Superior temporal gyrus (tissue), 1 donor: ENCODE measurements at regions not wholly inside any gene's neighbourhood (a gene's known extent, or its start where the extent isn't known, plus 50 kb on each side); places are given as distances from the start of the nearest gene placed in this dataset.

Experiments
- DNase-seq: peaks from one replicate; pipeline ENCODE4 v3.0.0-alpha.2; 2016; ENCODE audit errors: extremely low spot score

- no peak for DNase-seq
These were observed 393.1 kb downstream of the TMEM135 start for GRCh38 chr11:87430821-87431220.

GRCh38 chr11:87429996-87430395 lies 392.3 kb downstream of the TMEM135 start:
- DNase-seq: no peak

GRCh38 chr11:87428266-87428665 lies 390.5 kb downstream of the TMEM135 start:
- no peak for DNase-seq

- no peak for DNase-seq
These were observed 388.2 kb downstream of the TMEM135 start for GRCh38 chr11:87425943-87426342.

- DNase-seq: no peak
These were observed 387.7 kb downstream of the TMEM135 start for GRCh38 chr11:87425391-87425790.

- no peak for DNase-seq
These were observed 385.4 kb downstream of the TMEM135 start for GRCh38 chr11:87423161-87423560.

- DNase-seq: no peak
These were observed 384.8 kb downstream of the TMEM135 start for GRCh38 chr11:87422566-87422965.

- peak; percentile 92 for DNase-seq
These were observed 383.7 kb downstream of the TMEM135 start for GRCh38 chr11:87421422-87421821.

GRCh38 chr11:87417951-87418350 lies 380.2 kb downstream of the TMEM135 start:
- DNase-seq: no peak

GRCh38 chr11:87405843-87406242 lies 368.1 kb downstream of the TMEM135 start:
- DNase-seq: no peak

GRCh38 chr11:87405356-87405755 lies 367.6 kb downstream of the TMEM135 start:
- no peak for DNase-seq

- no peak for DNase-seq
These were observed 363.9 kb downstream of the TMEM135 start for GRCh38 chr11:87401653-87402052.

GRCh38 chr11:87399341-87399740 lies 361.6 kb downstream of the TMEM135 start:
- DNase-seq: no peak

- DNase-seq: no peak
These were observed 361.2 kb downstream of the TMEM135 start for GRCh38 chr11:87398931-87399330.

- DNase-seq: no peak
These were observed 359.5 kb downstream of the TMEM135 start for GRCh38 chr11:87397011-87397865.

GRCh38 chr11:87394924-87395323 lies 357.2 kb downstream of the TMEM135 start:
- DNase-seq: no peak

- no peak for DNase-seq
These were observed 354.9 kb downstream of the TMEM135 start for GRCh38 chr11:87392665-87393064.

- DNase-seq: no peak
These were observed 353.8 kb downstream of the TMEM135 start for GRCh38 chr11:87391496-87391895.

GRCh38 chr11:87384078-87384729 lies 346.5 kb downstream of the TMEM135 start:
- DNase-seq: no peak

GRCh38 chr11:87374038-87374807 lies 336.5 kb downstream of the TMEM135 start:
- DNase-seq: no peak
